MV-4-11 (cell line): ENCODE measurements at regions not wholly inside any gene's neighbourhood (a gene's known extent, or its start where the extent isn't known, plus 50 kb on each side); places are given as distances from the start of the nearest gene placed in this dataset.

ENCODE experiments used
- DNase-seq: peaks from one replicate; lab custom pipeline; 2025; lab: John Stamatoyannopoulos, UW

GRCh38 chr2:59012971-59013370 is 771.8 kb upstream of the FANCL start:
- no peak for DNase-seq

- DNase-seq = no peak
Measured at GRCh38 chr2:59012234-59012633, 771.1 kb upstream of the FANCL start.

DNA sequence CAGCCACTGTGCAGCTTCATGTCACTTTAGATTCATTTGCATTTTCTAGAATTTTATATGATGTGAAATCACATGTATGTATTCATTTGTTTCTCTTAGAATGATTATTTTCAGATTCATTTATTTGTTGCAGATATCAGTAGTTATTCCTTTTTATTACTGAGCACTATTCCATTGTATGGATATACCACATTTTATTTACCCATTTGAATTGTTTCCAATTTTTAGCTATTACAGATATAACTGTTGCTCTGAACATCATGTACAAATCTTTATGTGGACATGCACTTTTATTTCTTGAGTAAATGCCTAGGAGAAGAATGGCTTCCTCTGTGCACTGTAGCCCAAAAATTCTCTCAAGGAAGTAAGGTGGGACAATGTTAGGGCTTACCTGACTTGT is 767.8 kb upstream of the FANCL start:
- DNase-seq = no peak

DNA sequence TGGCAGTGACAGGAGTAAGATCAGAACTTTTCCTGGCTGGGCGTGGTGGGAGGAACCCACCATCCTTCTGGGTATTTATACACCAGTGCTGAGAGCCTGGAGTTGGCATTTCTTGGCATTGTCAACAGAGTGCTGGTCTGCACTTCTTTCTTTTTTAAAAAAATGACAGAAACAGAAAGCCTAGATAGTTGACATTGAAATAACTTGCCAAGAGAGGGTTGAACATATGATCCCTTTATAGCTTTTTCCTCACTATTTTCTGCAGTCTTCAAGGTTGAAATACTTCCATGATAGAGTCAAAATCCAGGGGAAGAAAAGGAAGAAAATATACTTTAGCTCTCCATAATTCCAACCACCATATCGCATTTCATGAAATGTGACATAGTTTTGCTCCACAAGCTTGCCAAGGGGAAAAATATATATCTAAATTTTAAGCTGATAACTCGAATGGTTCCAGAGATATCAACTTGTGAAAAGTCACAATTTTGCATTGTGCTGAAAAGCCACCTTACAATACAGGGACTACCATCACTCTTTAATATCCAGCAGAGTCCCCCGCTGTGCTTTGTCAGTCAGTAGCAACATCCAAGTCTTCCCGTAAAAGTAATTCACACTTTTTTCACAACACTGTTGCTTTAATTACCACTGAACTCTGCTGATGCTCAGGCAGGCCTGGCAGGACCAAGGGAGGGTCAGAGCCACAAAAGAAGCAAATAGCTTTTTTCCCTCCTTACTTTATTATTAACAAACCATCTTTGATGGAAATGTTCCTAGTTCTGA is 764.9 kb upstream of the FANCL start:
- DNase-seq = no peak

DNA sequence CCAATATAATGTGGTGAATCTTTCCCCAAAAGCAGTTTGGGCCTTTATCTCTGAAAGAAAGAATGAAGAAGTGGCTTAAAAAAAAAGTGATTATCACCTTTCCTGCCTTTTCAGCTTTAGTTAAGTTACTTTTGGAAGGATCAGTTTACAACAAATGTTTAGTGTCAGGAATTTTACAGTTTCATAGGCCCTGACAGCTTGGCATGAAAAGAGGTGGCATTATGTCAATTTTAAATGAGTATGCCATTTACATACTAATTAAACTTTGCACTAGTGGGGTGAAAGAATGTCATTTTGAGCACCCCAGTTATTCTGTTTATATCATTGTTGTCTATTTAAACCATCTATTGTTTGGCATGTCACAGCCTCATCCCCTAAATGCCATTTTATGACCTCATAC is 763.5 kb upstream of the FANCL start:
- DNase-seq = no peak

DNA sequence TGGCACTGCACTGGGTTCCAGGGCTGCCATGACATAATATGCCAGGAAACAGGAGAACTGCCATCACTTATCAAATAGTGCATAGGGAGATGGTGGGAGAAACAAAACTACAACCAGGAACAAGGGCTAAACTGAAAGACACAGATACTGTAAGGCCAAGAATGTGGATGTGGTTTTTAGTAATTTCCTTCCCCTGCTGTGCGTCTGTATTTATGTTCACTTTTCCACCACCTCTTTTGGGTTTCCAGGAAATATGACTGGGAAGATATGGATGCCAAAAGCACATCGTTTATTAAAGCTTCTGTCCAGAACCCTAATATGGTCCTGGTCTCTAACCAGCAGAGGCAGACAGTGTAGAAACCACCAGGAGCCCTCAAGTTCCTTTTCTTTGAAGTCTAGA is 759.7 kb upstream of the FANCL start:
- DNase-seq = peak; percentile 48

DNA sequence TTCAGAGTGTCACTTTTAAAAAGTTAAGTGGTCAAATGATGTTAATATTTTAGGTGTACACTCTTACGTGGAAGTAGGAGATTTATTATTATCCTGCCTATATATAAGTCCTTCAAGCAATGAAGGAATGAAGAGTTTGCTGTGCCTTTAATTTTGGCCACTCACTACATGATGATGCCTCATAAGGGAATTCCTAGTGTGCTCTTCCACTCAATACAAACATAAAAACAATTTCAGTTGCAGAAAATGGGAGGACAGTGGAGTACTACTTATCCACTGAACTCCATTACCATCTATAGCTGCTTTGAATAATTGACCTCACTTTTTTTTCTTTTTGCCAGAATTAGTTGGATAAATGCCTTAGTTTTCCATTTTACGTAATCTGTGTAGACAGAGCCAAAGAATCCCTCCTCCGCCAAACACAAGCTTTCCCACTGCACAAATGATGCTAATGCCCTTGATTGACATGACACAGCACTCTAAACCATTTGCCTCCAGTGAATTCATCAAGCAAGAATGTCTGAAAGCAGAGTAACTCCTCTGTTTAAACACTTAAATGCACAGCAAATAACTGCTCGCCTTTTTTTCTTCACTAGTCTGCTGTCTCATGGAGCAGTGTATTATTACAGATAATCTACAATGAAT is 751.1 kb upstream of the FANCL start:
- DNase-seq = no peak

- no peak for DNase-seq
Measured at GRCh38 chr2:58991357-58991756, 750.2 kb upstream of the FANCL start.

DNA sequence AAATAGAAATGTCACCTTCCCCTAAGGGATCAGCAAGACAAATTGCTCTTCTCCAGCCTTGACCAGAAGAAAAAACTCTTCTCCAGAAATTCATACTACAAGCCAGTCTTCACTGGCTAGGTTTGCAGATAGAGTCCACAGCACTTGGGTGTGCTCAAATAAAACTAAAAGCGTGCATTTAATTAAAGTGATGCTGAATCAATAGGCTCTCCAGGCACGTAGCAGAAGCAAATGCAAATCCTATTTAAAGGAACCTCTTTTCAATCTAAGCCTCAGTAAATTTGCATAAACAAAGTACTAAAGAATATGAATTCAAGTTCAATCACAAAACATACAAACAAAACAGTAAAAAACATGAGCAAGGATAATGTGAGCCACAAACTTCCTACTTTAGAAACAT is 744.4 kb upstream of the FANCL start:
- no peak for DNase-seq

DNA sequence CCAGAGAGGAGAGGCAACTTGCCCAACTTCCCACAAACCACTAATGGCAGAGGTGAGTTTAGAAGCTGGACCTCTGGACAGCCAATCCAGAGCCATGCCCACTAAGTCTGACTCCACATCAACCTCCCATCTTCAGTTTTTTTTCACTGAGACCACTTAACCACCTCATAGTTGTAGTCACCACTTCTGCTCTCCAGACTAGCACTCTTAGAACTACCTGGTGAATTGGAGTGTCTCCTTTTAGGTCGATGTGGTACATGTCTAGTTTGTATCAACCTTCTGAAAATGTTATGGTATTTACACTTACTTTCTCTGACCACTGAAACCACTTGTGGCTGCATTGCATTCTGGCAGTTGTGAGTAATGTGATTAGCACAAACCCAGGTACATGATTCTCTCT is 743.6 kb upstream of the FANCL start:
- DNase-seq = no peak

- no peak for DNase-seq
Measured at GRCh38 chr2:58983111-58983510, 742.0 kb upstream of the FANCL start.

DNA sequence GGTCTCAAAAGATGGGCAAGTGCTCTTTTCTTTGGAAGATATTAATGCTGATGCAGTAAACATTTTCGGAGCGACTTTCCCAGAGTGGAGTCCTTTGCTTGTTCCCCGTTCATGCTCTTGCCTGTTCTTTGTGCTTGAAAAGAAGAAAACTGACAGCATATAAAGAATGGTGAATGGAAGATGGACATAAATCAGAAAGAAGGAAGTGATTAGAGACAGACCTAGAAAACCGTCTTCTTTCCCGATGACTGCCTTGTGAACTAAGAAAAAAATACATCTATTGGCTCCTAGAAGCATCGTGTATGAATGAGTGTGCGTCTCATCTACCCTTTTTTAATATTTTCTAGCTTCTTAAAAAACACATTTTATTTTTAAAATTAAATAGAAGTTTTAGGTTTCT is 740.1 kb upstream of the FANCL start:
- no peak for DNase-seq

DNA sequence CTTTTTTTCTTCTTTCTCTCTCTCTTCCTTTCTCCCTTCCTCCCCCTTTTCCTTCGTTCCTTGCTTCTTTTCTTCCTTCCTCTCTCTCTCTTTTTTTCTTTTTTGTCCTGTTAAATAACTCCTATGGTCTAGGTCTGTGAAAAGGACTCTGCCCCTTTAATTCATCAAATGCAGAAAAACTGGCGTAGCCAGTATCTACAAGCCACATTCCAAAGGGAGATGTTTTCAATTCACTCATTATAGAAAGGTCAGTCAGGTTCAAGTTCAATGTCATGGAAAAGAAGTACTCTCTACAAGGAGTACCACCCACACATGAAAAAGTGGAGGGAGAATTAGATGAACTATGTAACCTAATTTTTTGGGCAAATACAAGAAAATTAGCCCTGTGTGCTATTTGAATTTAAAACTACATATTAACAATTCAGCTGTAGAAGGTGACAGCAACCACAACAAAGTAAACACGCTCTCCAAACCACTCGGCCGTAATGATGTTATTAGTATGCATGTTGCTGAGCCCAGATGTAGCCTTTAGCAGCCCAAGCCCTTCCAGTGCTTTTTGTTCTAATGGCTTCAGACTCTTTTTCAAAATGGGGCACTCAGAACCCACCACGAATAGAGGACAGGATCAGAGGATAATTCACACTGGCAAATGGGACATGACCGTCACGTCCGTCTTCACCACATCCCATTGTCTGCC is 735.4 kb upstream of the FANCL start:
- DNase-seq = no peak

- no peak for DNase-seq
Measured at GRCh38 chr2:58974881-58975280, 733.8 kb upstream of the FANCL start.

GRCh38 chr2:58974426-58974825 is 733.3 kb upstream of the FANCL start:
- DNase-seq = no peak

- DNase-seq = no peak
Measured at GRCh38 chr2:58973811-58974281, 732.7 kb upstream of the FANCL start.

DNA sequence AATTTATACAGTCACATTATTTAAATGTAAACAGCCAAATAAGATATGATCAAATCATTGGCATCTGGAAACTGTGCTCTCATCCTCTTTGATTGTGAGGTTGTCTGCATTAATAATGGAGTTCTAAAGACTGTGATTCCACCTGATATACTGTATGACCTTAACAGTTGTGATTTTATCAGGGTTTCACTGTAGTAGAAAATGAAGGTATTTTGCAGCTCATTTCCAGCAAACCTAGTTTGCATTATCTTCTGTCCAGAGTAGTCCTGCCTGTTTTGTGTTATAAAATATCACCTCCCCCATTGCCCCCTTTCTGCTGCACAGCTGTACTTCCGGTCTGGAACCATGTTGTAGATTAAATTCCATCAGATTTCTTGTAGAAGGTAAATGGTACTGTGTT is 731.6 kb upstream of the FANCL start:
- no peak for DNase-seq

DNA sequence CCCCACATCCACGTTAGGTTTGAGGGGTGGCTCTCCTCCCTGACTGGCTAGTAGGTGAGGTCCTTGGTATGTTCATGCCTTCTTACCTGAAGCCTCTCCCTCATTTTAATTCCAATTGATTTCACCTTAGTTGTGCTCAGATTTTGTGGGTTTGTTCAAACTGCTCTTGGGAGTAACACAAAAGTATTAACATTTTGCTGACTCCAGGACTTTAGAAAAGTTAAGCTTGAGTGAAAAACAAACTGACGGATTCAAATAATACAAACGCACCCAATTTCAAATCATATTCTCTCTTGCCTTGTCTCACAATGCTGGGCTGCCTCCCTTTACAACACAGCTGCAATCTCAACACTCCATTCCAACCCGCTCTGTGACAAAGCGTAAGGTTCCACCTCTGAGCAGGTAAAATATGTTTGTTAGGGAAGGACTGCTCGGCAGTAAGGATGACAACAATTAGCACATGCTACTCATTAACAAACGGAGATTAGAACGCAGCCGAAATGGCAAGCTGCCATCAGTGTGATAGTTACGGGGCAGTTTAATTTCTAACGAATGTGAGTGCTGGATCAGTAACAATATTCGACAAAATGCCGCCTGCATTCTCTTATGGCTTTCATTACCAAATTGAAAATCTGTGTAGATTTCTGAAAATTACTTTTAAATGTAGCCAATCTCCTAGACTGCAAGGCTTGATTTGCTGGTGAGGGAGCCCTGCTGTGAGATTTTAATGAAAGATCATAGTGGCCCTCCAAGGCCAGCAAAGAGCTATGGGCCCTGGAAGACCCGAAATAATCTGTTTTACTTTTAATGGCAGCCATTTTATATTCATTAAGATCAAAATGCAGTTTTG is 730.6 kb upstream of the FANCL start:
- no peak for DNase-seq

- DNase-seq = no peak
Measured at GRCh38 chr2:58970365-58970764, 729.2 kb upstream of the FANCL start.

DNA sequence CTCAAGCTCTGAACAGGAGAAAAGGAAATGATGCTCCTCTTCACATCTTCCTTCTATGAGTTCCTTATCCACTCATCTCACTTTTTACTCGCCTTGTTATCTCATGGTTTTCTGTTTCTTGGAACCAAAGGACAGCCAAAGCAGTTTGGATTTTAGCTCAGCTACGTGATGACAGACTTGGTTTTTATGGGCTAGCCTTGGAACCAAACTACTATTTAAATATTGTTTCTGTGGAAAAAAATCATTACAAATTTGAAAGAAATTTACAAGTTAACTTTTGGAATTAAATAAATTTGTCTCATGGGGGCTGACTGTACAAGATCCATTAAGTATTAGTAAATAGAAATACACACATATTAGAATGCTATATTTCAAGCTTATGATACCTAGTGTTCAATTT is 727.8 kb upstream of the FANCL start:
- DNase-seq = no peak

DNA sequence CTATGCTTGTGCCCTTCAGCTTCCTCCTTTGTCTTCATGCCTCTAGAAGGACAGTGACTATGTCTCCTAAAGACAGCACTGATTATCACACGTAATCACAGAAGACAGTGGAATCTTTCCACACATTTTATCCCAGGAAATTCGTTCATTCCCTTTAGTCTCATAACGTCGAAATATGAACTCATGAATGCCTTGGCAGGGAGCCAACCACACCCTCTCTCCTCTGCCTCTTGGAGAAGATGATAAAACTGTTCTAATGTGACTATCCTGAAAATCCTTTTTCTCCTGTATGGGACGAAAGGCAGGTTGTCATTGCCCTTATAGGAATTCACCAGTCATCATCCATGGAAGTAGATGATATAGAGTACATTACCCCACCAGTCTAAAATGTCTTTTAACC is 726.6 kb upstream of the FANCL start:
- no peak for DNase-seq

DNA sequence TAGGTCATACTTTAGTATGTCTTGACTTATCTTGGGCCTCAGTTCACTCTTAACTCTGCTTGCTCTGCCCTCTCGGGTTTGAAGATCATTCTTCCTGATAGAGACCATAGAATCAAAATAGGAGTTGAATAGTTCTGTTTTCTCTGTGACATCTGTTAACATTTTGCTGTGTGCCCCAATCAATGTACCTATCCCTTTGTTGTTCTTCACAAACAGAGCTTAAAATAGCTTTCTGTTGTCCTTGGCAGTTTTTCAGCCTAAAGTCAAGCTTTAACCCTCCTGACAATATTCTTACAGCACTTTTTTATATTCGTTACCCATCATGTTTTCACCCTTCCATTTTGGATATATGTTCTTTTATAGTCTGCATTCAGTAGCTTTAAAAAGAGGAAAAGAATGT is 724.5 kb upstream of the FANCL start:
- DNase-seq = no peak
